Mesenchymal stem cell (in vitro differentiated cells and primary cell): ENCODE measurements at regions not wholly inside any gene's neighbourhood (a gene's known extent, or its start where the extent isn't known, plus 50 kb on each side); places are given as distances from the start of the nearest gene placed in this dataset.

Experiments
- DNase-seq: peaks from one replicate; pipeline ENCODE4 v3.0.0-alpha.2; 2013
- H2AFZ ChIP-seq: one replicate; pipeline ENCODE4 v1.6.1; 2013; ENCODE audit warnings: low read depth, mild to moderate bottlenecking, control low read depth, inconsistent platforms, low read length, moderate library complexity
- H2AK5ac ChIP-seq: 2 replicates; pipeline ENCODE4 v1.6.1; 2013; ENCODE audit warnings: low read length, moderate library complexity, mild to moderate bottlenecking, inconsistent platforms; ENCODE audit not compliant: severe bottlenecking
- H2BK120ac ChIP-seq: one replicate; pipeline ENCODE4 v1.6.1; 2013; ENCODE audit warnings: low read depth, mild to moderate bottlenecking, inconsistent platforms, low read length, moderate library complexity
- H2BK12ac ChIP-seq, 2 experiments: one replicate each; pipeline ENCODE4 v1.6.1; 2013; ENCODE audit warnings: inconsistent platforms in 2 of 2, low read length in 2 of 2, mild to moderate bottlenecking in 2 of 2, moderate library complexity in 2 of 2, control low read depth in 1 of 2
- H2BK15ac ChIP-seq: one replicate; pipeline ENCODE4 v1.6.1; 2013; ENCODE audit warnings: mild to moderate bottlenecking, low read depth, inconsistent platforms; ENCODE audit not compliant: poor library complexity, severe bottlenecking
- H2BK5ac ChIP-seq: 2 replicates; pipeline ENCODE4 v1.6.1; 2013; ENCODE audit warnings: low read depth, mild to moderate bottlenecking, low read length, control low read depth, inconsistent platforms; ENCODE audit not compliant: poor library complexity, severe bottlenecking
- H3K14ac ChIP-seq, 2 experiments: one replicate each; pipeline ENCODE4 v1.6.1; 2013; ENCODE audit warnings: inconsistent platforms in 2 of 2, low read length in 2 of 2, control low read depth in 1 of 2, mild to moderate bottlenecking in 1 of 2, moderate library complexity in 1 of 2
- H3K18ac ChIP-seq, 2 experiments: one replicate each; pipeline ENCODE4 v1.6.1; 2013; ENCODE audit warnings: inconsistent platforms in 2 of 2, low read length in 2 of 2, control low read depth in 1 of 2, low read depth in 1 of 2, mild to moderate bottlenecking in 1 of 2
- H3K23ac ChIP-seq, 2 experiments: one replicate each; pipeline ENCODE4 v1.6.1; 2013; ENCODE audit warnings: inconsistent platforms in 2 of 2, low read length in 2 of 2, mild to moderate bottlenecking in 2 of 2, moderate library complexity in 2 of 2, control low read depth in 1 of 2
- H3K27ac ChIP-seq: 2 replicates; pipeline ENCODE4 v1.5.1; 2013; ENCODE audit warnings: mild to moderate bottlenecking, moderate library complexity, low read length, control low read depth, inconsistent platforms; ENCODE audit not compliant: poor library complexity, severe bottlenecking
- H3K27me3 ChIP-seq, 2 experiments: 2 replicates each; pipeline versions ENCODE4 v1.6.1 to v1.7.0; 2013; ENCODE audit warnings: low read length in 2 of 2, mild to moderate bottlenecking in 2 of 2, moderate library complexity in 2 of 2, control low read depth in 1 of 2, inconsistent platforms in 1 of 2; ENCODE audit not compliant: control insufficient read depth in 1 of 2, insufficient read depth in 1 of 2
- H3K36me3 ChIP-seq, 2 experiments: 2 replicates each; pipeline versions ENCODE4 v1.6.1 to v1.7.0; 2013; ENCODE audit warnings: low read length in 2 of 2, control low read depth in 1 of 2, inconsistent platforms in 1 of 2, low read depth in 1 of 2, mild to moderate bottlenecking in 1 of 2; ENCODE audit not compliant: insufficient read depth in 2 of 2, control insufficient read depth in 1 of 2
- H3K4ac ChIP-seq, 2 experiments: one replicate each; pipeline ENCODE4 v1.6.1; 2013; ENCODE audit warnings: inconsistent platforms in 2 of 2, low read length in 2 of 2, mild to moderate bottlenecking in 2 of 2, moderate library complexity in 2 of 2, control low read depth in 1 of 2, low read depth in 1 of 2
- H3K4me1 ChIP-seq: 2 replicates; pipeline ENCODE4 v1.6.1; 2013; ENCODE audit warnings: low read depth, low read length, control low read depth; ENCODE audit not compliant: control insufficient read depth, insufficient read depth
- H3K4me2 ChIP-seq: 2 replicates; pipeline ENCODE4 v1.6.1; 2013; ENCODE audit warnings: low read length, mild to moderate bottlenecking, inconsistent platforms; ENCODE audit not compliant: poor library complexity, severe bottlenecking
- H3K4me3 ChIP-seq, 2 experiments: 2 replicates each; pipeline versions ENCODE4 v1.5.1 to v1.7.0; 2013; ENCODE audit warnings: low read length in 2 of 2, mild to moderate bottlenecking in 2 of 2, control low read depth in 1 of 2, low read depth in 1 of 2; ENCODE audit not compliant: insufficient read depth in 1 of 2
- H3K79me1 ChIP-seq: replicated peaks from 2 replicates; pipeline ENCODE4 v1.6.1; 2013; ENCODE audit warnings: mild to moderate bottlenecking, control low read depth, low read length, inconsistent platforms; ENCODE audit not compliant: poor library complexity, severe bottlenecking
- H3K9ac ChIP-seq: 2 replicates; pipeline ENCODE4 v1.7.0; 2013; ENCODE audit warnings: mild to moderate bottlenecking, low read length, moderate library complexity
- H3K9me3 ChIP-seq: 2 replicates; pipeline ENCODE4 v1.7.0; 2013; ENCODE audit warnings: mild to moderate bottlenecking, low read length; ENCODE audit not compliant: control insufficient read depth
- H4K8ac ChIP-seq: one replicate; pipeline ENCODE4 v1.6.1; 2013; ENCODE audit warnings: inconsistent platforms, mild to moderate bottlenecking, low read length, moderate library complexity
- H4K91ac ChIP-seq: one replicate; pipeline ENCODE4 v1.6.1; 2013; ENCODE audit warnings: mild to moderate bottlenecking, low read length, inconsistent platforms
- WGBS: methylation state at CpG from one replicate; pipeline ENCODE4 v1.1.7; 2013; ENCODE audit warnings: mixed read lengths; 5-methylcytosine and 5-hydroxymethylcytosine counted together

GRCh38 chr13:44111701-44112100, 232.0 kb downstream of the LACC1 start:
- no peaks in the 10 kb centered on the region for H3K36me3 ChIP-seq
- H3K14ac ChIP-seq: no peak overlapping the region
- no peak overlapping the region for H2AFZ ChIP-seq
- H3K79me1 ChIP-seq: no peaks in the 10 kb centered on the region
- H4K8ac ChIP-seq: no peak overlapping the region
- H3K9me3 ChIP-seq: no peaks in the 10 kb centered on the region
- H3K4me3 ChIP-seq: no peak overlapping the region
- no peak overlapping the region for H3K4me2 ChIP-seq
- H3K27ac ChIP-seq: no peak overlapping the region
- peaks cover 0 to 6% of the 10 kb centered on the region in 2 experiments for H3K27me3 ChIP-seq
- no peak overlapping the region for H2BK5ac ChIP-seq
- DNase-seq: no peak
- H3K4me1 ChIP-seq: peaks cover 8% of the 10 kb centered on the region
- no peak overlapping the region for H3K23ac ChIP-seq
- H4K91ac ChIP-seq: peak overlapping the region; percentile 22
- H2BK120ac ChIP-seq: no peak overlapping the region
- H2BK12ac ChIP-seq: no peak overlapping the region
- WGBS: 93% methylated on average over 3 of the region's 3 CpGs
- no peak overlapping the region for H2BK15ac ChIP-seq
- no peak overlapping the region for H2AK5ac ChIP-seq
- no peak overlapping the region for H3K4ac ChIP-seq
- no peak overlapping the region for H3K18ac ChIP-seq
- H3K9ac ChIP-seq: no peak overlapping the region

- Histone ChIP-seq H3K4me1 (peaks cover 11% of the 10 kb centered on the region), H3K4me3 (no peak overlapping the region), H3K4me2 (no peak overlapping the region), H4K91ac (no peak overlapping the region), H3K27me3 (no peaks in the 10 kb centered on the region), H3K14ac (no peak overlapping the region), H3K9ac (no peak overlapping the region), H3K23ac (no peak overlapping the region), H2BK15ac (no peak overlapping the region), H2BK12ac (no peak overlapping the region), H2BK120ac (no peak overlapping the region), H3K27ac (no peak overlapping the region), H4K8ac (no peak overlapping the region), H2AK5ac (no peak overlapping the region), H3K36me3 (no peaks in the 10 kb centered on the region), H2AFZ (no peak overlapping the region), H3K9me3 (no peaks in the 10 kb centered on the region), H3K18ac (no peak overlapping the region), H3K4ac (no peak overlapping the region), H2BK5ac (no peak overlapping the region), H3K79me1 (no peaks in the 10 kb centered on the region)
- 60% methylated on average over 5 of the region's 6 CpGs for WGBS
- no peak for DNase-seq
Observed at GRCh38 chr13:44112700-44113329, 233.1 kb downstream of the LACC1 start.

GRCh38 chr13:44116562-44117332, 237.0 kb downstream of the LACC1 start:
- Histone ChIP-seq H3K4ac (peak overlapping the region; percentile 67 to 80), H2BK120ac (peak overlapping the region; percentile 79), H3K23ac (peak overlapping the region in 1 of 2 experiments; percentile 59), H3K27me3 (no peaks in the 10 kb centered on the region), H3K27ac (peak overlapping the region; percentile 35), H3K18ac (peak overlapping the region; percentile 81 to 92), H2BK15ac (peak overlapping the region; percentile 80), H3K4me1 (peaks cover 7% of the 10 kb centered on the region), H3K14ac (peak overlapping the region in 1 of 2 experiments; percentile 90), H4K91ac (peak overlapping the region; percentile 83), H2BK5ac (no peak overlapping the region), H3K9ac (no peak overlapping the region), H3K36me3 (no peaks in the 10 kb centered on the region), H3K4me3 (no peak overlapping the region), H2AFZ (no peak overlapping the region), H4K8ac (peak overlapping the region; percentile 85), H3K79me1 (no peaks in the 10 kb centered on the region), H3K9me3 (no peaks in the 10 kb centered on the region), H2BK12ac (peak overlapping the region; percentile 65 to 97), H2AK5ac (peak overlapping the region; percentile 90), H3K4me2 (no peak overlapping the region)
- peak; percentile 63 for DNase-seq
- 78% methylated on average over 4 of the region's 7 CpGs for WGBS

GRCh38 chr13:44117351-44117750, 237.6 kb downstream of the LACC1 start:
- Histone ChIP-seq H2AK5ac (no peak overlapping the region), H3K36me3 (no peaks in the 10 kb centered on the region), H2BK12ac (no peak overlapping the region), H3K4ac (no peak overlapping the region), H3K4me1 (peaks cover 7% of the 10 kb centered on the region), H3K79me1 (no peaks in the 10 kb centered on the region), H3K14ac (no peak overlapping the region), H3K27me3 (no peaks in the 10 kb centered on the region), H3K23ac (no peak overlapping the region), H3K27ac (peak overlapping the region; percentile 49), H2BK120ac (no peak overlapping the region), H2AFZ (no peak overlapping the region), H4K91ac (no peak overlapping the region), H2BK15ac (no peak overlapping the region), H3K9me3 (no peaks in the 10 kb centered on the region), H3K18ac (no peak overlapping the region), H3K9ac (no peak overlapping the region), H4K8ac (no peak overlapping the region), H3K4me3 (no peak overlapping the region), H3K4me2 (no peak overlapping the region), H2BK5ac (no peak overlapping the region)
- WGBS: 38% methylated on average over 1 of the region's 3 CpGs
- peak; percentile 68 for DNase-seq
